Nephron progenitor cell (in vitro differentiated cells): ENCODE measurements at regions not wholly inside any gene's neighbourhood (a gene's known extent, or its start where the extent isn't known, plus 50 kb on each side); places are given as distances from the start of the nearest gene placed in this dataset.

Source experiments
- DNase-seq: peaks from one replicate; pipeline ENCODE4 v3.0.0; 2021
- H3K27ac Mint-ChIP-seq: 2 replicates; pipeline ENCODE4 v1.8.0; 2021; ENCODE audit warnings: mild to moderate bottlenecking, moderate library complexity, mixed read lengths
- H3K27me3 Mint-ChIP-seq: 2 replicates; pipeline ENCODE4 v1.8.0; 2021; ENCODE audit warnings: mild to moderate bottlenecking, low read depth, mixed read lengths; ENCODE audit not compliant: poor library complexity
- H3K36me3 Mint-ChIP-seq: 2 replicates; pipeline ENCODE4 v1.8.0; 2021; ENCODE audit warnings: low read depth, mixed read lengths
- H3K4me1 Mint-ChIP-seq: 2 replicates; pipeline ENCODE4 v1.8.0; 2021; ENCODE audit warnings: mixed read lengths
- H3K4me3 Mint-ChIP-seq: 2 replicates; pipeline ENCODE4 v1.8.0; 2021; ENCODE audit warnings: mild to moderate bottlenecking, moderate library complexity, mixed read lengths
- H3K9me3 Mint-ChIP-seq: 2 replicates; pipeline ENCODE4 v1.8.0; 2021; ENCODE audit warnings: mild to moderate bottlenecking, moderate library complexity, mixed read lengths
- CTCF ChIP-seq: fragments of 200-600 bp; sonication (generic); IDR thresholded peaks from 2 replicates; pipeline ENCODE4 v1.5.0; 2021; ENCODE audit warnings: antibody characterized with exemption

- peak; percentile 2 for DNase-seq
- Mint-ChIP-seq H3K36me3 (no peaks in the 10 kb centered on the region), H3K27ac (no peak overlapping the region), H3K27me3 (peaks cover 5% of the 10 kb centered on the region), H3K4me3 (no peak overlapping the region), H3K4me1 (no peaks in the 10 kb centered on the region), H3K9me3 (peaks cover 46% of the 10 kb centered on the region)
- no peak for TF ChIP-seq CTCF
Observed at GRCh38 chr2:80737047-80737446, 432.5 kb upstream of the LRRTM1 start.

- no peak for DNase-seq
- H3K4me3 Mint-ChIP-seq = no peak overlapping the region
- peaks cover 12% of the 10 kb centered on the region for H3K9me3 Mint-ChIP-seq
- no peak for TF ChIP-seq CTCF
- H3K36me3 Mint-ChIP-seq = no peaks in the 10 kb centered on the region
- no peaks in the 10 kb centered on the region for H3K27me3 Mint-ChIP-seq
- no peak overlapping the region for H3K27ac Mint-ChIP-seq
- H3K4me1 Mint-ChIP-seq = peaks cover 15% of the 10 kb centered on the region
Observed at GRCh38 chr2:80725001-80725400, 420.4 kb upstream of the LRRTM1 start.

- no peaks in the 10 kb centered on the region for H3K27me3 Mint-ChIP-seq
- H3K4me1 Mint-ChIP-seq = peaks cover 15% of the 10 kb centered on the region
- no peak overlapping the region for H3K4me3 Mint-ChIP-seq
- TF ChIP-seq CTCF = no peak
- H3K27ac Mint-ChIP-seq = no peak overlapping the region
- H3K9me3 Mint-ChIP-seq = no peaks in the 10 kb centered on the region
- no peaks in the 10 kb centered on the region for H3K36me3 Mint-ChIP-seq
- no peak for DNase-seq
Observed at GRCh38 chr2:80722803-80723202, 418.3 kb upstream of the LRRTM1 start.

DNA sequence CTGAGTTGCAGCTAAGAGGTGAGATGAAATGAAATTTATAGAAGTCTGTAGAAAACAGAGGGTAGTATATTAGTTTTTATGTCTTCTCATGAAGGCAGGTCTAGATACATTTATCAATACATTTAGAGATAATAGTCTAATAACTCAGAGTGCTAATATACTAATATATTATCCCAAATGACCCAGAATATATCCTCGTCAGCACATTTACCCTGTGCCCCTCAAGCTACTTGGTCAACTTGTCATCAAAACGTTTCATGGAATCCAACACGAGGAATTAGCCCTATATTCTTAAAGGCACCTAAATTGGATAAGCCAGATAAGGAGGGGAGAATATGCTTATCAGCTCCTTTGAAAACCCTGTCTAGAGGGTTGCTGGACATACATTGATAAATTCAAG, 415.1 kb upstream of the LRRTM1 start:
- Mint-ChIP-seq H3K36me3 (no peaks in the 10 kb centered on the region), H3K27me3 (no peaks in the 10 kb centered on the region), H3K27ac (no peak overlapping the region), H3K4me3 (no peak overlapping the region), H3K4me1 (peaks cover 15% of the 10 kb centered on the region), H3K9me3 (no peaks in the 10 kb centered on the region)
- no peak for DNase-seq
- TF ChIP-seq CTCF = no peak

GRCh38 chr2:80715433-80715832, 410.9 kb upstream of the LRRTM1 start:
- no peak for TF ChIP-seq CTCF
- H3K36me3 Mint-ChIP-seq = no peaks in the 10 kb centered on the region

DNA sequence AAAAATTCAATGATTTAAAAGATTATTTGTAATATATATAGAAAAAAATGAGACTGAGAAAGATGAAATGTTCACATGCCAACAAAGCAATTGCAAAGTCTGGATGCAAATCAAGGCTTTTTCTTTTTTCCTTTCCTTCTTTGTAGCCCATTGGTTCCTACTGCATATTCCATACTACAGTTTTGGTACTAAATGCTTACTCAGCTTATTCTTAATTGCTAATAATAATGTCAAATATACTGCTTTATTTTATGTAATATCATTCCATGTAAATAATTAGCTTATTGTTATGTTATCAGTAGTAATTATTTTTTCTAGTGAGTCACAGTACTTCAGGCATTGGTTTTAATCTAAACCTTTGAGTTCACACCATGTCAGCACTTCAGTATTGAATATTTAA, 407.4 kb upstream of the LRRTM1 start:
- peaks cover 4% of the 10 kb centered on the region for H3K27me3 Mint-ChIP-seq
- H3K4me3 Mint-ChIP-seq = no peak overlapping the region
- peaks cover 6% of the 10 kb centered on the region for H3K4me1 Mint-ChIP-seq
- DNase-seq = no peak
- TF ChIP-seq CTCF = no peak
- H3K27ac Mint-ChIP-seq = no peak overlapping the region
- no peaks in the 10 kb centered on the region for H3K9me3 Mint-ChIP-seq
- no peaks in the 10 kb centered on the region for H3K36me3 Mint-ChIP-seq

More at GRCh38 chr2:80715433-80715832, 410.9 kb upstream of the LRRTM1 start:
- Mint-ChIP-seq H3K27me3 (no peaks in the 10 kb centered on the region), H3K4me1 (peaks cover 6% of the 10 kb centered on the region), H3K27ac (no peak overlapping the region), H3K9me3 (no peaks in the 10 kb centered on the region), H3K4me3 (no peak overlapping the region)
- DNase-seq = no peak
